Neural cell (in vitro differentiated cells): ENCODE measurements at regions not wholly inside any gene's neighbourhood (a gene's known extent, or its start where the extent isn't known, plus 50 kb on each side); places are given as distances from the start of the nearest gene placed in this dataset.
"Not testable (repeated sequence)": the region's sequence is repeated elsewhere in the genome, so short reads cannot be mapped to it uniquely, and the experiment has no call there.

Experiments used
- H2AFZ ChIP-seq: fragments of 200-600, 300-800 bp; sonication (generic), shearing (Covaris generic); 2 replicates; pipeline ENCODE4 v1.6.0; 2014; ENCODE audit warnings: low read depth, mild to moderate bottlenecking, antibody characterized with exemption, low read length, moderate library complexity
- H3F3A ChIP-seq: fragments of 200-600 bp; shearing (Covaris generic); 2 replicates; pipeline ENCODE4 v1.6.1; 2016; ENCODE audit warnings: mild to moderate bottlenecking, moderate library complexity, mixed read lengths, antibody characterized with exemption, low read length; ENCODE audit not compliant: insufficient read depth, poor library complexity, severe bottlenecking
- H3K27ac ChIP-seq: fragments of 200-600, 300-800 bp; sonication (generic), shearing (Covaris generic); 2 replicates; pipeline ENCODE4 v1.5.1; 2014; ENCODE audit warnings: mild to moderate bottlenecking, low read length, moderate library complexity
- H3K27me3 ChIP-seq: fragments of 300-800, 200-600 bp; sonication (generic), shearing (Covaris generic); 2 replicates; pipeline ENCODE4 v1.6.0; 2014; ENCODE audit warnings: mild to moderate bottlenecking, low read depth, low read length, moderate library complexity; ENCODE audit not compliant: insufficient read depth
- H3K36me3 ChIP-seq: fragments of 300-800, 200-600 bp; sonication (generic), shearing (Covaris generic); 2 replicates; pipeline ENCODE4 v1.5.1; 2014; ENCODE audit warnings: mild to moderate bottlenecking, antibody characterized with exemption, low read length, moderate library complexity; ENCODE audit not compliant: insufficient read depth
- H3K4me2 ChIP-seq: fragments of 300-800, 200-600 bp; sonication (generic), shearing (Covaris generic); 2 replicates; pipeline ENCODE4 v1.6.0; 2014; ENCODE audit warnings: mild to moderate bottlenecking, low read length
- H3K4me3 ChIP-seq: fragments of 300-800, 200-600 bp; sonication (generic), shearing (Covaris generic); 2 replicates; pipeline ENCODE4 v1.5.1; 2014; ENCODE audit warnings: mild to moderate bottlenecking, low read length, moderate library complexity
- H3K79me2 ChIP-seq: fragments of 200-600 bp; shearing (Covaris generic); replicated peaks from 2 replicates; pipeline ENCODE4 v1.6.0; 2014; ENCODE audit warnings: mild to moderate bottlenecking, low read length, moderate library complexity; ENCODE audit not compliant: insufficient read depth
- H3K9ac ChIP-seq: fragments of 300-800, 200-600 bp; sonication (generic), shearing (Covaris generic); 2 replicates; pipeline ENCODE4 v1.6.1; 2016; ENCODE audit warnings: mild to moderate bottlenecking, low read length, mixed read lengths
- H3K9me2 ChIP-seq: fragments of 200-600 bp; shearing (Covaris generic); 2 replicates; pipeline ENCODE4 v1.6.1; 2016; ENCODE audit warnings: mild to moderate bottlenecking, low read length, mixed read lengths; ENCODE audit not compliant: insufficient read depth
- H3K9me3 ChIP-seq: fragments of 200-600, 300-800 bp; sonication (generic), shearing (Covaris generic); 2 replicates; pipeline ENCODE4 v1.6.1; 2016; ENCODE audit warnings: mild to moderate bottlenecking, mixed run types, low read length, moderate library complexity, mixed read lengths
- H4K20me1 ChIP-seq: fragments of 200-600 bp; shearing (Covaris generic); 2 replicates; pipeline ENCODE4 v1.6.1; 2016; ENCODE audit warnings: mild to moderate bottlenecking, mixed run types; ENCODE audit not compliant: insufficient read depth
- EP300 ChIP-seq: fragments of 450-650 bp; conservative IDR thresholded peaks from 2 replicates; pipeline ENCODE4 v1.6.1; 2014; ENCODE audit warnings: antibody characterized with exemption, mild to moderate bottlenecking, moderate library complexity; ENCODE audit not compliant: poor library complexity, severe bottlenecking
- EZH2 ChIP-seq: fragments of 200-600, 300-800 bp; shearing (Covaris generic), sonication (generic); IDR thresholded peaks from 2 replicates; pipeline ENCODE4 v1.6.1; 2014; ENCODE audit warnings: antibody characterized with exemption, low read length, borderline replicate concordance, mild to moderate bottlenecking; ENCODE audit not compliant: insufficient read depth, poor library complexity, severe bottlenecking
- MXI1 ChIP-seq: fragments of 450-650 bp; conservative IDR thresholded peaks from 2 replicates; pipeline ENCODE4 v1.6.1; 2014; ENCODE audit warnings: antibody characterized with exemption, mild to moderate bottlenecking; ENCODE audit not compliant: poor library complexity, severe bottlenecking
- POLR2AphosphoS5 ChIP-seq: IDR thresholded peaks from 2 replicates; pipeline ENCODE4 v1.6.1; 2012
- RAD21 ChIP-seq: fragments of 450-650 bp; conservative IDR thresholded peaks from 2 replicates; pipeline ENCODE4 v1.6.1; 2014; ENCODE audit warnings: antibody characterized with exemption, mild to moderate bottlenecking, moderate library complexity
- SMC3 ChIP-seq: fragments of 450-650 bp; conservative IDR thresholded peaks from 2 replicates; pipeline ENCODE4 v1.6.1; 2014; ENCODE audit warnings: antibody characterized with exemption, mild to moderate bottlenecking, moderate library complexity; ENCODE audit not compliant: poor library complexity
- TAF1 ChIP-seq: IDR thresholded peaks from 2 replicates; pipeline ENCODE4 v1.6.1; 2012; ENCODE audit warnings: low read depth
- TF ChIP-seq, protein P1 (sequence below): fragments of 450-650 bp; IDR thresholded peaks from 2 replicates; pipeline ENCODE4 v1.5.1; 2014; ENCODE audit warnings: antibody characterized with exemption, mild to moderate bottlenecking, moderate library complexity; ENCODE audit not compliant: poor library complexity, severe bottlenecking

GRCh38 chr17:77836557-77837041 lies 121.9 kb upstream of the TNRC6C start:
- Histone ChIP-seq H3K4me2 (no peak overlapping the region), H3K27me3 (no peaks in the 10 kb centered on the region), H4K20me1 (no peaks in the 10 kb centered on the region), H3F3A (no peaks in the 10 kb centered on the region), H3K9me2 (no peaks in the 10 kb centered on the region), H3K27ac (no peak overlapping the region), H3K36me3 (no peaks in the 10 kb centered on the region), H2AFZ (no peak overlapping the region), H3K79me2 (no peaks in the 10 kb centered on the region), H3K4me3 (no peak overlapping the region), H3K9me3 (no peaks in the 10 kb centered on the region), H3K9ac (no peak overlapping the region)
- TF ChIP-seq EP300 (no peak), MXI1 (no peak), SMC3 (no peak), POLR2AphosphoS5 (no peak), TAF1 (no peak), RAD21 (no peak)

DNA sequence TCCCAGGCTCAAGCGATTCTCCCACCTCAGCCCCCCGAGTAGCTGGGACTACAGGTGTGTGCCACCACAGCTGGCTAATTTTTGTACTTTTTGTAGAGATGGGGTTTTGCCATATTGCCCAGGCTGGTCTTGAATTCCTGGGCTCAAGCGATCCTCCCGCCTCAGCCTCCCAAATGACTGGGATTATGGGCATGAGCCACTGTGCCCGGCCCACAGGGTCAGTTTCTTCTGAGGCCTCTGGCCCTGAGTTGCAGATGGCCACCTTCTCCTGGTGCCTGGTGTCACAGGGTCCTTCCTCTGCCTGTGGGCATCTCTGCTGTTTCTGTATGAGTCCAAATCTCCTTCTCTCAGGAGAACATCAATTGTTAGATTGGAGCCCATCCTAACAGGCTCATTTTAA lies 121.4 kb upstream of the TNRC6C start:
- H3K4me3 ChIP-seq, H3K27ac ChIP-seq, H3K9me3 ChIP-seq, H3F3A ChIP-seq, H3K9ac ChIP-seq, H3K79me2 ChIP-seq, H3K27me3 ChIP-seq, H2AFZ ChIP-seq, H4K20me1 ChIP-seq, H3K9me2 ChIP-seq, H3K4me2 ChIP-seq, H3K36me3 ChIP-seq: not testable (repeated sequence)

DNA sequence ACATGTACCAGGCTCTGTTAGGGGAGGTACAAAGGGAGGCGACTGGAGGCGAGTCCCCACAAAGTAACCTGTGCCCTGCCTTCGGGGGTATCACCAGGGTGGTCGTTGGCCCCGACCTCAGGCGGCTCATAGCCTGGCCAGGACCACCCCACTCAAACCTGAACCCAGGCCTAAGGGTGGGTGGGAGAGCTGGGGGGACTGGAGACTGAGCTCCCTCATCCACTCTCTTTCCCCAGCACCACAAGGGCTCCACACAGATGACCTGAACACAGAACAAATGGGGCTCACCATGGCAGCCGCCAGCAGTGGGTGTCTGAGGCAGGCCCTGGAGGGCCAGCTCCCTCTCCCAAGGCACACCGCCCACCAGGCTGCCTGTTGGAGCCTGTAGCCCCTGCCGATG lies 120.6 kb upstream of the TNRC6C start:
- no peaks in the 10 kb centered on the region for H3K9me3 ChIP-seq
- no peak for TF ChIP-seq TAF1
- no peak overlapping the region for H3K4me2 ChIP-seq
- no peak overlapping the region for H3K4me3 ChIP-seq
- no peak overlapping the region for H3K27ac ChIP-seq
- H3F3A ChIP-seq, result no peaks in the 10 kb centered on the region
- no peaks in the 10 kb centered on the region for H3K36me3 ChIP-seq
- H3K9me2 ChIP-seq, result no peaks in the 10 kb centered on the region
- H3K27me3 ChIP-seq, result no peaks in the 10 kb centered on the region
- no peaks in the 10 kb centered on the region for H3K79me2 ChIP-seq
- H3K9ac ChIP-seq, result no peak overlapping the region
- no peaks in the 10 kb centered on the region for H4K20me1 ChIP-seq
- no peak overlapping the region for H2AFZ ChIP-seq

- no peaks in the 10 kb centered on the region for H3K79me2 ChIP-seq
- no peak overlapping the region for H3K27ac ChIP-seq
- H3K9me2 ChIP-seq, result no peaks in the 10 kb centered on the region
- no peaks in the 10 kb centered on the region for H3F3A ChIP-seq
- H3K4me2 ChIP-seq, result no peak overlapping the region
- H3K4me3 ChIP-seq, result no peak overlapping the region
- no peaks in the 10 kb centered on the region for H3K27me3 ChIP-seq
- H3K36me3 ChIP-seq, result no peaks in the 10 kb centered on the region
- H2AFZ ChIP-seq, result no peak overlapping the region
- no peaks in the 10 kb centered on the region for H3K9me3 ChIP-seq
- no peak overlapping the region for H3K9ac ChIP-seq
- no peaks in the 10 kb centered on the region for H4K20me1 ChIP-seq
- TF ChIP-seq TAF1 (no peak), SMC3 (no peak), RAD21 (no peak), EZH2 (no peak), EP300 (no peak), POLR2AphosphoS5 (no peak)
- TF ChIP-seq, protein P1, sequence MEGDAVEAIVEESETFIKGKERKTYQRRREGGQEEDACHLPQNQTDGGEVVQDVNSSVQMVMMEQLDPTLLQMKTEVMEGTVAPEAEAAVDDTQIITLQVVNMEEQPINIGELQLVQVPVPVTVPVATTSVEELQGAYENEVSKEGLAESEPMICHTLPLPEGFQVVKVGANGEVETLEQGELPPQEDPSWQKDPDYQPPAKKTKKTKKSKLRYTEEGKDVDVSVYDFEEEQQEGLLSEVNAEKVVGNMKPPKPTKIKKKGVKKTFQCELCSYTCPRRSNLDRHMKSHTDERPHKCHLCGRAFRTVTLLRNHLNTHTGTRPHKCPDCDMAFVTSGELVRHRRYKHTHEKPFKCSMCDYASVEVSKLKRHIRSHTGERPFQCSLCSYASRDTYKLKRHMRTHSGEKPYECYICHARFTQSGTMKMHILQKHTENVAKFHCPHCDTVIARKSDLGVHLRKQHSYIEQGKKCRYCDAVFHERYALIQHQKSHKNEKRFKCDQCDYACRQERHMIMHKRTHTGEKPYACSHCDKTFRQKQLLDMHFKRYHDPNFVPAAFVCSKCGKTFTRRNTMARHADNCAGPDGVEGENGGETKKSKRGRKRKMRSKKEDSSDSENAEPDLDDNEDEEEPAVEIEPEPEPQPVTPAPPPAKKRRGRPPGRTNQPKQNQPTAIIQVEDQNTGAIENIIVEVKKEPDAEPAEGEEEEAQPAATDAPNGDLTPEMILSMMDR, result no peak
These were observed 119.5 kb upstream of the TNRC6C start for GRCh38 chr17:77838748-77839697.
